Breast epithelium (tissue), 3 donors: ENCODE measurements at regions not wholly inside any gene's neighbourhood (a gene's known extent, or its start where the extent isn't known, plus 50 kb on each side); places are given as distances from the start of the nearest gene placed in this dataset.

Experiments used
- CTCF ChIP-seq, 3 donors: fragments of 450-650 bp; IDR thresholded peaks; one replicate each; pipeline ENCODE4 v1.5.1; 2016 to 2017; ENCODE audit warnings: antibody characterized with exemption in 3 of 3, mild to moderate bottlenecking in 3 of 3, moderate library complexity in 3 of 3
- POLR2A ChIP-seq: fragments of 450-650 bp; IDR thresholded peaks from one replicate; pipeline ENCODE4 v1.6.1; 2016; ENCODE audit warnings: antibody characterized with exemption, mild to moderate bottlenecking, moderate library complexity

GRCh38 chr2:8580316-8581233, 101.3 kb upstream of the ID2 start:
- TF ChIP-seq CTCF (IDR thresholded peaks at IDR 0.05) (no peak), POLR2A (no peak)
